B cell (primary cell): ENCODE measurements at regions not wholly inside any gene's neighbourhood (a gene's known extent, or its start where the extent isn't known, plus 50 kb on each side); places are given as distances from the start of the nearest gene placed in this dataset.

Experiments used
- ATAC-seq: fragments of 200-7000 bp; cut with Tn5 transposase; one replicate; pipeline ENCODE4 v1.10.0; 2021; ENCODE audit warnings: low read depth, mild to moderate bottlenecking, moderate number of reproducible peaks, moderate library complexity
- CTCF ChIA-PET: fragments of 350-600 bp; sonication (Branson Sonifier 250); formaldehyde crosslinking; loops from one replicate; lab custom pipeline; 2021; ENCODE audit warnings: antibody characterized with exemption, inconsistent platforms; lab: Charles Lee
- POLR2A ChIA-PET: fragments of 350-600 bp; sonication (Branson Sonifier 250); formaldehyde crosslinking; loops from one replicate; lab custom pipeline; 2021; ENCODE audit warnings: antibody characterized with exemption; lab: Charles Lee
- DNase-seq: peaks from one replicate; pipeline ENCODE4 v3.0.0; 2013
- H2AFZ ChIP-seq: 2 replicates; pipeline ENCODE4 v1.6.1; 2012; ENCODE audit warnings: mild to moderate bottlenecking, low read depth, low read length; ENCODE audit not compliant: insufficient read depth, poor library complexity, severe bottlenecking
- H3K27ac ChIP-seq, 2 donors: 1 replicate in 1 of 2; 2 replicates in 1 of 2; pipeline ENCODE4 v1.5.1; 2012 to 2013; ENCODE audit warnings: low read length in 2 of 2, mild to moderate bottlenecking in 2 of 2, moderate library complexity in 1 of 2
- H3K27me3 ChIP-seq, 4 experiments: fragments of 200-600 bp in 1 of 4; sonication (generic) in 1 of 4; replicated peaks in 1 of 4; 1 replicate in 2 of 4; 2 replicates in 2 of 4; pipeline versions ENCODE4 v1.6.1 to v1.7.0; 2013 to 2016; ENCODE audit warnings: low read length in 3 of 4, mild to moderate bottlenecking in 2 of 4, mixed read lengths in 1 of 4, moderate library complexity in 1 of 4; ENCODE audit not compliant: insufficient read depth in 4 of 4, control insufficient read depth in 3 of 4; ENCODE audit errors: control extremely low read depth in 1 of 4
- H3K36me3 ChIP-seq, 2 experiments: replicated peaks in 1 of 2; 1 replicate in 1 of 2; 2 replicates in 1 of 2; pipeline versions ENCODE4 v1.6.1 to v1.7.1; 2013; ENCODE audit warnings: low read length in 1 of 2; ENCODE audit not compliant: insufficient read depth in 2 of 2, control insufficient read depth in 1 of 2; ENCODE audit errors: control extremely low read depth in 1 of 2, extremely low read depth in 1 of 2
- H3K4me1 ChIP-seq, 2 donors: fragments of 200-600 bp in 1 of 2; sonication (generic) in 1 of 2; 1 replicate in 1 of 2; 2 replicates in 1 of 2; pipeline versions ENCODE4 v1.5.1 to v1.6.1; 2013 to 2017; ENCODE audit warnings: low read length in 2 of 2; ENCODE audit not compliant: control insufficient read depth in 2 of 2, insufficient read depth in 2 of 2
- H3K4me2 ChIP-seq: replicated peaks from 2 replicates; pipeline ENCODE3; 2012; ENCODE audit warnings: mild to moderate bottlenecking, low read depth, low read length; ENCODE audit not compliant: poor library complexity, severe bottlenecking
- H3K4me3 ChIP-seq, 5 experiments: fragments of 200-600 bp in 1 of 5; sonication (generic) in 1 of 5; 1 replicate in 3 of 5; 2 replicates in 2 of 5; pipeline versions ENCODE4 v1.5.1 to v1.7.0; 2011 to 2016; ENCODE audit warnings: low read length in 4 of 5, mild to moderate bottlenecking in 4 of 5, low read depth in 2 of 5, control low read depth in 1 of 5, moderate library complexity in 1 of 5; ENCODE audit not compliant: insufficient read depth in 1 of 5; ENCODE audit errors: control extremely low read depth in 1 of 5, extremely low read depth in 1 of 5
- H3K79me2 ChIP-seq: fragments of 200-600 bp; sonication (generic); one replicate; pipeline ENCODE4 v1.6.0; 2016; ENCODE audit warnings: low read length; ENCODE audit not compliant: control insufficient read depth, insufficient read depth
- H3K9ac ChIP-seq: fragments of 200-600 bp; sonication (generic); 2 replicates; pipeline ENCODE4 v1.6.1; 2017; ENCODE audit warnings: mild to moderate bottlenecking, low read length, moderate library complexity
- H3K9me3 ChIP-seq, 3 donors: one replicate each; pipeline versions ENCODE4 v1.6.1 to v1.7.1; 2013; ENCODE audit warnings: low read length in 2 of 3; ENCODE audit not compliant: control insufficient read depth in 2 of 3, insufficient read depth in 1 of 3; ENCODE audit errors: control extremely low read depth in 1 of 3
- H4K20me1 ChIP-seq: 2 replicates; pipeline ENCODE4 v1.6.0; 2012; ENCODE audit warnings: mild to moderate bottlenecking, low read length; ENCODE audit not compliant: insufficient read depth, control insufficient read depth, poor library complexity, severe bottlenecking
- H3K27ac Mint-ChIP-seq: one replicate; pipeline ENCODE4 v1.8.0; 2021; ENCODE audit warnings: mixed read lengths
- H3K27me3 Mint-ChIP-seq: one replicate; pipeline ENCODE4 v1.8.0; 2021; ENCODE audit warnings: mixed read lengths
- H3K4me1 Mint-ChIP-seq: one replicate; pipeline ENCODE4 v1.8.0; 2021; ENCODE audit warnings: mixed read lengths
- H3K4me3 Mint-ChIP-seq: one replicate; pipeline ENCODE4 v1.8.0; 2021; ENCODE audit warnings: mixed read lengths
- H3K9me3 Mint-ChIP-seq: one replicate; pipeline ENCODE4 v1.8.0; 2022; ENCODE audit warnings: mixed read lengths; ENCODE audit not compliant: insufficient read depth
- CTCF ChIP-seq: fragments of 200-600 bp; IDR thresholded peaks from one replicate; pipeline ENCODE4 v1.8.0; 2022; ENCODE audit warnings: antibody characterized with exemption, mild to moderate bottlenecking
- EZH2 ChIP-seq: IDR thresholded peaks from 2 replicates; pipeline ENCODE4 v1.6.1; 2012; ENCODE audit warnings: borderline replicate concordance, low read depth, mild to moderate bottlenecking, moderate library complexity, low read length; ENCODE audit not compliant: insufficient read depth, poor library complexity, severe bottlenecking
- WGBS: methylation state at CpG from one replicate; pipeline ENCODE4 v1.1.5; 2013; ENCODE audit warnings: missing lambda C conversion rate; ENCODE audit not compliant: insufficient coverage; 5-methylcytosine and 5-hydroxymethylcytosine counted together
- intact Hi-C: fragments of 100-400 bp; cut with micrococcal nuclease; formaldehyde crosslinking; loops from one replicate; pipeline ENCODE4 v1.10.0; 2022

GRCh38 chr9:26685818-26686217 lies 206.8 kb downstream of the CAAP1 start:
- no peak overlapping the region for H2AFZ ChIP-seq
- no peaks in the 10 kb centered on the region for H3K4me1 Mint-ChIP-seq

GRCh38 chr9:26684029-26684428 lies 208.6 kb downstream of the CAAP1 start:
- WGBS: no CpG with 5 or more reads among the region's 4 CpGs
- CTCF ChIA-PET: no interaction called here
- no peaks in the 10 kb centered on the region for H3K9me3 ChIP-seq

More at GRCh38 chr9:26685818-26686217, 206.8 kb downstream of the CAAP1 start:
- DNase-seq (no peak), ATAC-seq (no peak)
- Histone ChIP-seq H3K4me2 (no peak overlapping the region), H3K4me3 (no peak overlapping the region), H4K20me1 (no peaks in the 10 kb centered on the region), H3K9ac (no peak overlapping the region), H3K4me1 (no peaks in the 10 kb centered on the region), H3K27me3 (no peaks in the 10 kb centered on the region), H3K36me3 (no peaks in the 10 kb centered on the region), H3K27ac (no peak overlapping the region), H3K9me3 (no peaks in the 10 kb centered on the region), H3K79me2 (no peaks in the 10 kb centered on the region)
- ChIA-PET POLR2A (no interaction called here), CTCF (no interaction called here)
- H3K9me3 Mint-ChIP-seq: no peaks in the 10 kb centered on the region
- WGBS: no CpG with 5 or more reads among the region's 2 CpGs
- intact Hi-C loops: no loop called here
- no peak overlapping the region for H3K4me3 Mint-ChIP-seq
- TF ChIP-seq CTCF: no peak
- no peak for TF ChIP-seq EZH2
- peaks cover 10% of the 10 kb centered on the region for H3K27me3 Mint-ChIP-seq
- H3K27ac Mint-ChIP-seq: no peak overlapping the region

More at GRCh38 chr9:26684029-26684428, 208.6 kb downstream of the CAAP1 start:
- Histone ChIP-seq H2AFZ (no peak overlapping the region), H3K79me2 (no peaks in the 10 kb centered on the region), H4K20me1 (no peaks in the 10 kb centered on the region), H3K4me3 (no peak overlapping the region), H3K4me1 (no peaks in the 10 kb centered on the region), H3K9ac (no peak overlapping the region), H3K27ac (no peak overlapping the region), H3K27me3 (no peaks in the 10 kb centered on the region), H3K4me2 (no peak overlapping the region), H3K36me3 (no peaks in the 10 kb centered on the region)
- no peaks in the 10 kb centered on the region for H3K9me3 Mint-ChIP-seq
- DNase-seq: no peak
- TF ChIP-seq CTCF: no peak
- TF ChIP-seq EZH2: no peak
- intact Hi-C loops: no loop called here
- H3K4me3 Mint-ChIP-seq: no peak overlapping the region
- H3K27ac Mint-ChIP-seq: no peak overlapping the region
- no peak for ATAC-seq
- POLR2A ChIA-PET: no interaction called here
- H3K4me1 Mint-ChIP-seq: no peaks in the 10 kb centered on the region
- H3K27me3 Mint-ChIP-seq: peaks cover 10% of the 10 kb centered on the region
